ENCODE measurements at regions not wholly inside any gene's neighbourhood (a gene's known extent, or its start where the extent isn't known, plus 50 kb on each side); places are given as distances from the start of the nearest gene placed in this dataset.

DNA sequence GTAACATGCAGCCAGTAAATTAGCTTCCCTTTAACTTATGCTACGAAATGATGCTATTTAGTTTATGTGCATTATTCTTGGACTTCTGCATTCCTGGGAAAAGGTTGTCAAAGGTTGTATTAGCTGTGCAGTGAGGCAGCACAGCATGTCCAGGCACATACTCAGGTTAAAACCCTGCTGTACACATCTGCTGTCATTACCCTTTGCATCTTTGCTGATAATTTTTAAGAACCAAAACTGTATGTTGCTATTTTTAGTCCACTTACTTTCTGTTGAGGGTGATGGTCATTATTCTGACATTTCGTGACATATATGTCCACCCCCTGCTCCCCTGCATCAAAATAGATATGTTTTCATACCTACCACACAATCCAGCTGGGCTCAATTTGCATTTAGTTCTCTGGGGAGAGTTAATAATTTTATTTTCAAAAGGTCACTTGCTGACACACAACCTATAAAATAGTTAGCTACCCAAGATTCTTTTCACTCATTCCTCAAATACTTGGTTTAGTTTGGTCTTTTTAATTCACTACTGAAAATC, 142.5 kb upstream of the SPACA1 start:
- intact Hi-C loops (cut with micrococcal nuclease) = no loop called here
- no peak overlapping the region for H3K4me3 ChIP-seq (ENCODE audit: low read length)
- no peak for DNase-seq
- no peaks in the 10 kb centered on the region for H3K9me3 Mint-ChIP-seq
- peaks cover 0 to 28% (median 21%) of the 10 kb centered on the region in 7 donors for H3K4me1 Mint-ChIP-seq
- no peaks in the 10 kb centered on the region for H3K9me3 ChIP-seq (ENCODE audit: control insufficient read depth in 2 of 3, low read length in 3 of 3)
- H3K27ac Mint-ChIP-seq = no peak overlapping the region
- peaks cover 14 to 19% of the 10 kb centered on the region in 2 donors for H3K4me1 ChIP-seq (ENCODE audit: control insufficient read depth in 2 of 2, insufficient read depth in 2 of 2, low read length in 2 of 2)
- H3K27ac ChIP-seq (ENCODE audit: low read depth, low read length) = no peak overlapping the region
- H3K36me3 Mint-ChIP-seq = no peaks in the 10 kb centered on the region
- CTCF ChIA-PET = interaction anchor here (0.5 to 0.7 kb wide), 2 partner anchors 1072 to 1089 kb away, joined by 3 to 6 read pairs; no protein-coding TSS in a partner anchor
- peaks cover 0 to 35% (median 6%) of the 10 kb centered on the region in 5 donors for H3K27me3 Mint-ChIP-seq
- POLR2A ChIA-PET = no interaction called here
- no peak for ATAC-seq
- H3K4me3 Mint-ChIP-seq = no peak overlapping the region
- H3K36me3 ChIP-seq (ENCODE audit: control insufficient read depth in 2 of 3, insufficient read depth in 3 of 3, low read length in 3 of 3) = no peaks in the 10 kb centered on the region
- H3K27me3 ChIP-seq (ENCODE audit: control insufficient read depth in 2 of 2, insufficient read depth in 2 of 2, low read length in 2 of 2) = no peaks in the 10 kb centered on the region

DNA sequence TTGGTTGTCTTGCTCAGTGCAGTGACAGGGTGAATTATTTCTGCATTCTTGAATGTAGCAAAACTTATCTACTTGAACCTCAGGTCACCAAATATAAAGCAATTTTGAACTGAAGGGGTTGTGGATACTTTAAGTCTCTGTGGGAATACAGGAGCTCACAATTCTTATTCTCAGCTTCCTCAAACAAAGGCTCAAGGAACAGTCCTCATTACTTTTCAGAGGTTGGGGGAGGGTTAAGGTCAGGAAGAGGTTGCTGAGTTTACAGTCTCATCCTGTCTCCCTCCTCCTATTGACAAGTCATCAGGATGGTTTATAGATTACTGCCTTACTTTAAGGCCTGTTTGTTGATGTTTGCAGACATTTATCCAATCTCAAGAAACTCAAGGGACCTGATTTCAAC, 143.6 kb upstream of the SPACA1 start:
- Mint-ChIP-seq H3K27me3 (peaks cover 0 to 25% (median 4%) of the 10 kb centered on the region in 5 donors), H3K27ac (no peak overlapping the region), H3K36me3 (no peaks in the 10 kb centered on the region), H3K4me3 (no peak overlapping the region), H3K9me3 (no peaks in the 10 kb centered on the region), H3K4me1 (peaks cover 0 to 24% (median 19%) of the 10 kb centered on the region in 7 donors)
- intact Hi-C loops (cut with micrococcal nuclease) = no loop called here
- Histone ChIP-seq H3K9me3 (ENCODE audit: control insufficient read depth in 2 of 3, low read length in 3 of 3) (no peaks in the 10 kb centered on the region), H3K36me3 (ENCODE audit: control insufficient read depth in 2 of 3, insufficient read depth in 3 of 3, low read length in 3 of 3) (no peaks in the 10 kb centered on the region), H3K4me1 (ENCODE audit: control insufficient read depth in 2 of 2, insufficient read depth in 2 of 2, low read length in 2 of 2) (peaks cover 14 to 19% of the 10 kb centered on the region in 2 donors), H3K4me3 (ENCODE audit: low read length) (no peak overlapping the region), H3K27me3 (ENCODE audit: control insufficient read depth in 2 of 2, insufficient read depth in 2 of 2, low read length in 2 of 2) (no peaks in the 10 kb centered on the region), H3K27ac (ENCODE audit: low read depth, low read length) (no peak overlapping the region)
- POLR2A ChIA-PET = no interaction called here
- CTCF ChIA-PET = interaction anchor here (0.9 kb wide), 1 partner anchor 498 kb away, joined by 5 read pairs; no protein-coding TSS in a partner anchor
- DNase-seq (no peak), ATAC-seq (no peak)

DNA sequence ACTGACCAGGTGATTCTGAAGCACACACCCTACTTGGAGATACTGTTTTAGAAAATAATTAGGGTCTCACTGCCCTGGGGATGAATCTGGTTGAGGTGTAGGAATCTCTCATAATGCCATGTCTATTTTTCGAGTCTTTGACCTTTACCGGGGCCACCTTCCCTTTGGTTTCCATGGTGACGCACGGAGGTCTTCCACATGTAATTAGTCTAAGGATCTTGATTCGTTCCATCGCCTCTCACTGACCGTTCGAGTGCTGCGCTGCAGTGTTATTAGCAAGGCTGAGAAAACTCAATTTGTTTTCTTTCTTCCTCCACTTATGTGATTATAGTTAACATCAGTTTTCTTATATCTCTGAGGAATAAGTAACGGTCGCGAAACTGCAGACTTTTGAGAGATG, 144.3 kb upstream of the SPACA1 start:
- Mint-ChIP-seq H3K9me3 (no peaks in the 10 kb centered on the region), H3K4me1 (peaks cover 0 to 19% (median 14%) of the 10 kb centered on the region in 7 donors), H3K27ac (no peak overlapping the region), H3K36me3 (no peaks in the 10 kb centered on the region), H3K27me3 (peaks cover 0 to 21% (median 4%) of the 10 kb centered on the region in 5 donors), H3K4me3 (no peak overlapping the region)
- no peak overlapping the region for H3K27ac ChIP-seq (ENCODE audit: low read depth, low read length)
- no peaks in the 10 kb centered on the region for H3K36me3 ChIP-seq (ENCODE audit: control insufficient read depth in 2 of 3, insufficient read depth in 3 of 3, low read length in 3 of 3)
- intact Hi-C loops (cut with micrococcal nuclease) = no loop called here
- H3K4me1 ChIP-seq (ENCODE audit: control insufficient read depth in 2 of 2, insufficient read depth in 2 of 2, low read length in 2 of 2) = peaks cover 10 to 13% of the 10 kb centered on the region in 2 donors
- CTCF ChIA-PET = interaction anchor here (0.9 kb wide), 1 partner anchor 497 kb away, joined by 5 read pairs; no protein-coding TSS in a partner anchor
- ATAC-seq = no peak
- H3K9me3 ChIP-seq (ENCODE audit: control insufficient read depth in 2 of 3, low read length in 3 of 3) = no peaks in the 10 kb centered on the region
- POLR2A ChIA-PET = no interaction called here
- no peak for DNase-seq
- H3K27me3 ChIP-seq (ENCODE audit: control insufficient read depth in 2 of 2, insufficient read depth in 2 of 2, low read length in 2 of 2) = no peaks in the 10 kb centered on the region
- no peak overlapping the region for H3K4me3 ChIP-seq (ENCODE audit: low read length)

DNA sequence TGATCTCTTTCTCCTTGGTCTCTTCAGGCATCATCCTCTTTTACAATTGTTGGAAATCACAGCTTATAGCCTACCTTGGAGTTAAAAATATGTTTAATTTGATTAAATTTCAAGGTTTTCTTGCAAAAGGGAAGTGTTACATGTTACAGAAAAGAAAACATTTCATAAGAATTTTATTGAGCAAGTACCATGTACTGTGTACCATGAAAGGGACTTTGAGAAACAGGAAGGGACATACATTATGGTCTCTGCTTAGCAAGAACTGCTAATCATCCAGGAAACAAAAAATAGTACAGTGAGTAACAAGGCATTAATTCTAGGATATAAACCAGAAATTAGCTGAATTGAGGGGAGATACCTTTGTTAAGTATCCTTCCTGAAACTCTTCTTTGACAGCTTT, 145.3 kb upstream of the SPACA1 start:
- Mint-ChIP-seq H3K36me3 (no peaks in the 10 kb centered on the region), H3K4me3 (no peak overlapping the region), H3K27ac (no peak overlapping the region), H3K27me3 (peaks cover 0 to 21% (median 4%) of the 10 kb centered on the region in 5 donors), H3K4me1 (peaks cover 0 to 11% (median 4%) of the 10 kb centered on the region in 7 donors), H3K9me3 (no peaks in the 10 kb centered on the region)
- POLR2A ChIA-PET = no interaction called here
- Histone ChIP-seq H3K27me3 (ENCODE audit: control insufficient read depth in 2 of 2, insufficient read depth in 2 of 2, low read length in 2 of 2) (no peaks in the 10 kb centered on the region), H3K36me3 (ENCODE audit: control insufficient read depth in 2 of 3, insufficient read depth in 3 of 3, low read length in 3 of 3) (no peaks in the 10 kb centered on the region), H3K27ac (ENCODE audit: low read depth, low read length) (no peak overlapping the region), H3K9me3 (ENCODE audit: control insufficient read depth in 2 of 3, low read length in 3 of 3) (no peaks in the 10 kb centered on the region), H3K4me1 (ENCODE audit: control insufficient read depth in 2 of 2, insufficient read depth in 2 of 2, low read length in 2 of 2) (peaks cover 3 to 5% of the 10 kb centered on the region in 2 donors), H3K4me3 (ENCODE audit: low read length) (no peak overlapping the region)
- CTCF ChIA-PET = no interaction called here
- intact Hi-C loops (cut with micrococcal nuclease) = no loop called here
- ATAC-seq (peak; percentile 57), DNase-seq (no peak)

DNA sequence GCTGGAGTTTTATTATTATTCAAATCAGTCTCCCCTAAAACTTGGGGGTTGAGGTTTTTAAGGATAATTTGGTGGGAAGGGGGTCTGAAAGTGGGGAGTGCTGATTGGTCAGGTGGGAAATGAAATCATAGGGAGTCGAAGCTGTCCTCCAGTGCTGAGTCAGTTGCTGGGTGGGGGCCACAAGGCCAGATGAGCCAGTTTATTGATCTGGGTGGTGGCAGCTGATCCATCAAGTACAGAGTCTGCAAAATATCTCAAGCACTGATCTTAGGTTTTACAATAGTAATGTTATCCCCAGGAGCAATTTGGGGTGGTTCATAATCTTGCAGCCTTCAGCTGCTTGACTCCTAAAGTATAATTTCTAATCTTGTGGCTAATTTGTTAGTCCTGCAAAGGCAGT, 146.0 kb upstream of the SPACA1 start:
- ChIA-PET POLR2A (no interaction called here), CTCF (no interaction called here)
- intact Hi-C loops (cut with micrococcal nuclease) = no loop called here

DNA sequence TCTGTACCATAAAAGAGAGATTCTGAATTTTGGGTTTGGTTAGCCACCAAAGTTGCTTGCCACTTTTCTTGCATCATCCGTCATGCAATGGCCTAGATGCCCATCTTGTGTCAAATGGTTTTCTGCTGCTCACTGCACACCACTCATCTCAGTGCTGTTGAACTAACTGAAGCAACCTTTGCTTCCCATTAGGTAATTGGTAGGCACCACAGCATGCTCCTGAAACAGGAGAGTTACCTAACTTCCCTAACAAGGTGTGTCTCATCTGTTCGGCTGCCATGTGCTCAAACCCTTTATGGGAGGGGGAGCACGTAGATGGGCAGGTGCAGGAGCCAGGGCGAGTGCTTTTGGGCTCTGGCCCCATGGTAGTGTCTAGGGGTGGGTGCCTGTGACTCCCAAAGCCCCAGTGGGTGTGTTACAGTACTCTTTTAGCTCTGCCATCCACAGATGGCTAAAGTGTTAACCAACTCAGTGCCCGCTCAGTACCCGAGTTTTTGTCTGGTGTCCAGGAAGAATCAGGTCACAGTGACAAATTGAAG, 147.4 kb upstream of the SPACA1 start:
- H3K27me3 ChIP-seq (ENCODE audit: control insufficient read depth in 2 of 2, insufficient read depth in 2 of 2, low read length in 2 of 2) = no peaks in the 10 kb centered on the region
- Mint-ChIP-seq H3K4me1 (no peaks in the 10 kb centered on the region), H3K27ac (no peak overlapping the region), H3K36me3 (no peaks in the 10 kb centered on the region), H3K27me3 (peaks cover 0 to 7% (median 0%) of the 10 kb centered on the region in 5 donors), H3K9me3 (no peaks in the 10 kb centered on the region), H3K4me3 (no peak overlapping the region)
- ChIA-PET CTCF (no interaction called here), POLR2A (no interaction called here)
- no peaks in the 10 kb centered on the region for H3K4me1 ChIP-seq (ENCODE audit: control insufficient read depth in 2 of 2, insufficient read depth in 2 of 2, low read length in 2 of 2)
- intact Hi-C loops (cut with micrococcal nuclease) = no loop called here
- no peak for ATAC-seq
- no peak overlapping the region for H3K27ac ChIP-seq (ENCODE audit: low read depth, low read length)
- DNase-seq = no peak
- H3K36me3 ChIP-seq (ENCODE audit: control insufficient read depth in 2 of 3, insufficient read depth in 3 of 3, low read length in 3 of 3) = no peaks in the 10 kb centered on the region
- no peak overlapping the region for H3K4me3 ChIP-seq (ENCODE audit: low read length)
- no peaks in the 10 kb centered on the region for H3K9me3 ChIP-seq (ENCODE audit: control insufficient read depth in 2 of 3, low read length in 3 of 3)

More for the DNA sequence above, 146.0 kb upstream of the SPACA1 start:
- Mint-ChIP-seq H3K4me1 (peaks cover 0 to 4% (median 0%) of the 10 kb centered on the region in 7 donors), H3K27me3 (peaks cover 0 to 17% (median 4%) of the 10 kb centered on the region in 5 donors), H3K36me3 (no peaks in the 10 kb centered on the region), H3K4me3 (no peak overlapping the region), H3K9me3 (no peaks in the 10 kb centered on the region), H3K27ac (no peak overlapping the region)
- Histone ChIP-seq H3K36me3 (ENCODE audit: control insufficient read depth in 2 of 3, insufficient read depth in 3 of 3, low read length in 3 of 3) (no peaks in the 10 kb centered on the region), H3K9me3 (ENCODE audit: control insufficient read depth in 2 of 3, low read length in 3 of 3) (no peaks in the 10 kb centered on the region), H3K4me1 (ENCODE audit: control insufficient read depth in 2 of 2, insufficient read depth in 2 of 2, low read length in 2 of 2) (no peaks in the 10 kb centered on the region), H3K27ac (ENCODE audit: low read depth, low read length) (no peak overlapping the region), H3K27me3 (ENCODE audit: control insufficient read depth in 2 of 2, insufficient read depth in 2 of 2, low read length in 2 of 2) (no peaks in the 10 kb centered on the region), H3K4me3 (ENCODE audit: low read length) (no peak overlapping the region)
- ATAC-seq (no peak), DNase-seq (no peak)

DNA sequence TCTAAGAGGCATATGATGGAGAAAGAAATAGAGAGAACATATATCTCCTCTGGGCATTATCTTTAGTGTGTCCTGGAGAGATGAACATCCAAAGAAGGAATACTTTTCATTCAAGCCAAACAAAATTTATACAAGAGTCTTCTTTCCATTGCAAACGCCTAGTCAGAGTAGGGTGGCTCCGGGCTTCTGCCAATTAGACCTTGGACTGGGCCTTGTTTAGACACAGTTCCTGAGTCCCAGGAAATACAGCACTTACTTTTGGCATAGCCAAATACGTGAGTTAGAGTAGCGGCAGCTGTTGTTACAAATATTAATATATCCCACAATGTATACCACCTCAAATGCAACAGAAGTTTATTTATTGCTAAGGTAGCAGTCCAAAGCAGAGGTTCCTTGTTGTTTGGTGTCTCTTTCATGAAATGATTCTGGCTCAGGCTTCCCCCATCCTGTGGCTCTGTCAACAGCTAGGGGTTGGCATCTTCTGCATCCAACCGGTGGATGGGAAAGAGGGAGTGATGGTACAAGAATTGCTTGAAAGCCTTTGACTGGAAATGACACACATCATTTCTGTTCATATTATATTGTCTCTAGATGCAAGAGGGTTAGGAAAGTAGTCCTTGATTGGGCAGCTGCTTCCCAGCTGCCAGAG, 148.0 kb upstream of the SPACA1 start:
- Mint-ChIP-seq H3K27me3 (peaks cover 0 to 3% (median 0%) of the 10 kb centered on the region in 5 donors), H3K4me1 (no peaks in the 10 kb centered on the region), H3K36me3 (no peaks in the 10 kb centered on the region), H3K27ac (no peak overlapping the region), H3K9me3 (no peaks in the 10 kb centered on the region), H3K4me3 (no peak overlapping the region)
- intact Hi-C loops (cut with micrococcal nuclease) = no loop called here
- Histone ChIP-seq H3K4me1 (ENCODE audit: control insufficient read depth in 2 of 2, insufficient read depth in 2 of 2, low read length in 2 of 2) (no peaks in the 10 kb centered on the region), H3K4me3 (ENCODE audit: low read length) (no peak overlapping the region), H3K36me3 (ENCODE audit: control insufficient read depth in 2 of 3, insufficient read depth in 3 of 3, low read length in 3 of 3) (no peaks in the 10 kb centered on the region), H3K9me3 (ENCODE audit: control insufficient read depth in 2 of 3, low read length in 3 of 3) (no peaks in the 10 kb centered on the region), H3K27ac (ENCODE audit: low read depth, low read length) (no peak overlapping the region), H3K27me3 (ENCODE audit: control insufficient read depth in 2 of 2, insufficient read depth in 2 of 2, low read length in 2 of 2) (no peaks in the 10 kb centered on the region)
- POLR2A ChIA-PET = no interaction called here
- DNase-seq = no peak
- CTCF ChIA-PET = no interaction called here
- no peak for ATAC-seq
